ENCODE measurements at regions not wholly inside any gene's neighbourhood (a gene's known extent, or its start where the extent isn't known, plus 50 kb on each side); places are given as distances from the start of the nearest gene placed in this dataset.

DNA sequence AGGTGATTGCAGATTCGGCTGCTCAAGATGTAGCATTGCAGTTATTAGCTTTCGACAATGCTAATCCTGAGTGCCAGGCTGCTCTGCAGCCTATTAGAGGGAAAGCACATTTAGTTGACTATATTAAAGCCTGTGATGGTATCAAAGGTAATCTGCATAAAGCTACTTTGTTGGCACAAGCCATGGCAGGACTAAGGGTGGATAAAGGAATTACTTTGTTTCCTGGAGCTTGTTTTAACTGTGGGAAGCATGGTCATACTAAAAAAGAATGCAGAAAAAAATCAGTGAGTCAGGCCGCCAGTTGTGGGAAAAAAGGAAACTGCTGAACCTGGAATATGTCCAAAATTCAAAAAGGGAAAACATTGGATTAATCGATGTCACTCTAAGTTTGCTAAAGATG lies 154.9 kb upstream of the TECRL start:
- no peak overlapping the region for H3K27ac ChIP-seq
- DNase-seq (ENCODE audit: low spot score): peak; percentile 4
- POLR2A ChIA-PET (ENCODE audit: low non-redundant PET): no interaction called here
- CTCF ChIA-PET: interaction anchor here (0.6 kb wide), 1 partner anchor 10 kb away, joined by 4 read pairs; no protein-coding TSS in a partner anchor
- TF ChIP-seq, protein P1, sequence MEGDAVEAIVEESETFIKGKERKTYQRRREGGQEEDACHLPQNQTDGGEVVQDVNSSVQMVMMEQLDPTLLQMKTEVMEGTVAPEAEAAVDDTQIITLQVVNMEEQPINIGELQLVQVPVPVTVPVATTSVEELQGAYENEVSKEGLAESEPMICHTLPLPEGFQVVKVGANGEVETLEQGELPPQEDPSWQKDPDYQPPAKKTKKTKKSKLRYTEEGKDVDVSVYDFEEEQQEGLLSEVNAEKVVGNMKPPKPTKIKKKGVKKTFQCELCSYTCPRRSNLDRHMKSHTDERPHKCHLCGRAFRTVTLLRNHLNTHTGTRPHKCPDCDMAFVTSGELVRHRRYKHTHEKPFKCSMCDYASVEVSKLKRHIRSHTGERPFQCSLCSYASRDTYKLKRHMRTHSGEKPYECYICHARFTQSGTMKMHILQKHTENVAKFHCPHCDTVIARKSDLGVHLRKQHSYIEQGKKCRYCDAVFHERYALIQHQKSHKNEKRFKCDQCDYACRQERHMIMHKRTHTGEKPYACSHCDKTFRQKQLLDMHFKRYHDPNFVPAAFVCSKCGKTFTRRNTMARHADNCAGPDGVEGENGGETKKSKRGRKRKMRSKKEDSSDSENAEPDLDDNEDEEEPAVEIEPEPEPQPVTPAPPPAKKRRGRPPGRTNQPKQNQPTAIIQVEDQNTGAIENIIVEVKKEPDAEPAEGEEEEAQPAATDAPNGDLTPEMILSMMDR (conservative IDR thresholded peaks at IDR 0.05; ENCODE audit: low read depth): no peak

DNA sequence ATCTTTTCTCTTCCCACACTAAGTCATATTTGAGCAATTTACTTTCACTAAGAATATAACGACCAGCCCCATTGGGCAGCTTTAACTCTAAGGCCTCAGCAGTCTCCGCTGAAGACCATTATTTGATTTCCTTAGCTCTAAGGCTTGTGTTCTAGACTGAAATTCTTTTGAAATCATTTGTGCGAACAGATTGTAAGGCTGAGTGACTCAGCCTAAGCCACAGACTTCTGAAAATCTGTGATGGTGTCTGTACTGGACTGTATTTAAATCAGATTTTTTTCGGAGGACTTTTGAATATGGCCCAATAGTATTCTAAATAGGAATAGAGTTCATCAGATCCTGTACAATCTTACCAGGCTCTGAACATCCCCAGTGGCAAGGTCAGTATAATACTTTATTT lies 150.3 kb upstream of the TECRL start:
- DNase-seq (ENCODE audit: low spot score): no peak
- CTCF ChIA-PET: interaction anchor here (0.6 kb wide), 1 partner anchor 1737 kb away, joined by 3 read pairs; no protein-coding TSS in a partner anchor
- POLR2A ChIA-PET (ENCODE audit: low non-redundant PET): no interaction called here
- H3K27ac ChIP-seq: no peak overlapping the region
- TF ChIP-seq, protein P1 (conservative IDR thresholded peaks at IDR 0.05; ENCODE audit: low read depth): no peak

DNA sequence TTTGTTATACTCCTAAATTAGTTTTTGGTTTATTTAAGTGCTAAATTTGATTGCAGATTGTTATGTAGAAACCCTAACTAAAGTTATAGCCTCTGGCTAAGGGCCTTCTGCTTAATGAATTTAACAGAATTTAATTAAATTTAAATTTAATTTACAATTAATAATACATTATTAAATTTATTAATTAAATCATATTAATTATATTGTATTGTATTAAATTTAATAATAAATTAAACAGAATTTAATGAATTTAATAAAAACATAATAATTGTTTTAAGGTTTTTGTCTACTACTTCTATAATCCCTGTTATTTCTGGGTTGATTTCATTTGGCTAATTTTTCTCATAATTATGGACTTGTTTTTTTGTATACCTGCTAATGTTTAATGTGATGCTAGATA lies 141.9 kb upstream of the TECRL start:
- POLR2A ChIA-PET (ENCODE audit: low non-redundant PET): no interaction called here
- CTCF ChIA-PET: no interaction called here
- no peak overlapping the region for H3K27ac ChIP-seq
- no peak for DNase-seq (ENCODE audit: low spot score)
- TF ChIP-seq, protein P1 (conservative IDR thresholded peaks at IDR 0.05; ENCODE audit: low read depth): no peak

- TF ChIP-seq, protein P1 (conservative IDR thresholded peaks at IDR 0.05; ENCODE audit: low read depth): no peak
- H3K27ac ChIP-seq: no peak overlapping the region
- ChIA-PET CTCF (no interaction called here), POLR2A (ENCODE audit: low non-redundant PET) (no interaction called here)
- no peak for DNase-seq (ENCODE audit: low spot score)
These were observed 136.3 kb upstream of the TECRL start for GRCh38 chr4:64545593-64545992.

GRCh38 chr4:64539234-64539849 lies 130.1 kb upstream of the TECRL start:
- peak; percentile 52 for DNase-seq (ENCODE audit: low spot score)
- H3K27ac ChIP-seq: no peak overlapping the region
- TF ChIP-seq, protein P1 (conservative IDR thresholded peaks at IDR 0.05; ENCODE audit: low read depth): peak; percentile 82
- ChIA-PET CTCF (interaction anchor here (0.6 to 1.6 kb wide), 13 partner anchors 10 to 1751 kb away, joined by 3 to 7 read pairs (median 3); no protein-coding TSS in a partner anchor), POLR2A (ENCODE audit: low non-redundant PET) (no interaction called here)

DNA sequence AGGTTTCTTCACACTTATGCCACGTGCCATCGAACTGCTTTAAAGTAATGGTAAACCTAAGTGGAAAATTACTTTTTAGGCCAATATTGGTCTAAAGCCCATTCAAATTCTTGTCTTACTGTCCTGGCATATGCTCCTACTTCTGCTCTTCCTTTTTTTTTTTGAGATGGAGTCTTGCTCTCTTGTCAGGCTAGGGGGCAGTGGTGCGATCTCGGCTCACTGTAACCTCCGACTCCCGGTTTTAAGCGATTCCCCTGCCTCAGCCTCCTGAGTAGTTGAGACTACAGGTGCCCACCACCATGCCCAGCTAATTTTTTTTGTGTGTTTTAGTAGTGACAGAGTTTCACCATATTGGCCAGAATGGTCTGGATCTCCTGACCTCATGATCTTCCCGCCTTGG lies 129.0 kb upstream of the TECRL start:
- H3K27ac ChIP-seq: no peak overlapping the region
- no peak for DNase-seq (ENCODE audit: low spot score)
- ChIA-PET POLR2A (ENCODE audit: low non-redundant PET) (no interaction called here), CTCF (interaction anchor here (0.6 to 1.6 kb wide), 5 partner anchors 11 to 1261 kb away, joined by 3 to 7 read pairs (median 3); no protein-coding TSS in a partner anchor)
- TF ChIP-seq, protein P1 (conservative IDR thresholded peaks at IDR 0.05; ENCODE audit: low read depth): no peak

All from RWPE1 (cell line).